HEK293T (cell line): ENCODE measurements at regions not wholly inside any gene's neighbourhood (a gene's known extent, or its start where the extent isn't known, plus 50 kb on each side); places are given as distances from the start of the nearest gene placed in this dataset.

ENCODE experiments used
- BHLHE40 ChIP-seq: fragments of 450-650 bp; IDR thresholded peaks from 2 replicates; pipeline ENCODE4 v1.6.1; 2016; ENCODE audit warnings: mild to moderate bottlenecking, moderate library complexity, borderline replicate concordance
- CTBP1 ChIP-seq: fragments of 450-650 bp; IDR thresholded peaks from 2 replicates; pipeline ENCODE4 v1.6.1; 2016; ENCODE audit warnings: borderline replicate concordance
- ELF4 ChIP-seq: fragments of 450-650 bp; IDR thresholded peaks from 2 replicates; pipeline ENCODE4 v1.6.1; 2017; ENCODE audit warnings: antibody characterized with exemption
- FOXK2 ChIP-seq: fragments of 450-650 bp; IDR thresholded peaks from 2 replicates; pipeline ENCODE4 v1.6.1; 2016; ENCODE audit warnings: mild to moderate bottlenecking
- FOXM1 ChIP-seq: fragments of 450-650 bp; IDR thresholded peaks from 2 replicates; pipeline ENCODE4 v1.6.1; 2017; ENCODE audit warnings: mild to moderate bottlenecking, borderline replicate concordance
- HDGF ChIP-seq: fragments of 450-650 bp; IDR thresholded peaks from 2 replicates; pipeline ENCODE4 v1.6.1; 2017; ENCODE audit warnings: antibody characterized with exemption, borderline replicate concordance
- L3MBTL2 ChIP-seq: fragments of 450-650 bp; conservative IDR thresholded peaks from 2 replicates; pipeline ENCODE4 v1.6.1; 2016; ENCODE audit warnings: mild to moderate bottlenecking
- LEF1 ChIP-seq: fragments of 450-650 bp; IDR thresholded peaks from 2 replicates; pipeline ENCODE4 v1.6.1; 2017; ENCODE audit warnings: mild to moderate bottlenecking, borderline replicate concordance
- NFRKB ChIP-seq: fragments of 450-650 bp; IDR thresholded peaks from 2 replicates; pipeline ENCODE4 v1.6.1; 2016; ENCODE audit warnings: mild to moderate bottlenecking, moderate library complexity
- SP1 ChIP-seq: fragments of 450-650 bp; IDR thresholded peaks from 2 replicates; pipeline ENCODE4 v1.6.1; 2017
- SUZ12 ChIP-seq: fragments of 450-650 bp; IDR thresholded peaks from 2 replicates; pipeline ENCODE4 v1.6.1; 2016; ENCODE audit warnings: mild to moderate bottlenecking
- TARDBP ChIP-seq: fragments of 450-650 bp; IDR thresholded peaks from 2 replicates; pipeline ENCODE4 v1.6.1; 2016
- ZNF384 ChIP-seq: fragments of 450-650 bp; IDR thresholded peaks from 2 replicates; pipeline ENCODE4 v1.6.1; 2016
- TF ChIP-seq, protein P1 (sequence below): fragments of 450-650 bp; IDR thresholded peaks from 2 replicates; pipeline ENCODE4 v1.6.1; 2016

DNA sequence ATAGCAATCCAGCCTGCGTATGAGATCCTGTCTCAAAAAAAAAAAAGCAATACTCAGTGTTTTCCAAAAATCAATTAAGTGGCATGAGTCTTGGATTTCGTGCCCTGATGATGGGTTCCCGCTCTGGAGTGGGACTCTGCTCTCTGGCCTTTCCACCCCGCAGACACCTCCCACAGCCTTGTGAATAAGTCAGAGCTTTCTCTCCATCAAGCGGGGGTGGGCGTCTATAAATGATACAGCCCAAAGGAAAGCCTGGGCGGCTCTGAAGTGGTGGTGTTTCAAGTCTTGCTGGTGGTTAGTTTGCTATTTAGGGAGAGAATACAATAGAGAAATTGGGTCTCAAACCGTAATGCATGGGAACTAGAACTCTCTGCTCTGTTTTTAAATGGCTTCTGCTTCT is 52.5 kb upstream of the TAGAP start:
- TF ChIP-seq SUZ12 (no peak), FOXK2 (no peak), BHLHE40 (no peak), HDGF (no peak), L3MBTL2 (no peak), ELF4 (no peak), NFRKB (no peak), CTBP1 (no peak), ZNF384 (no peak), FOXM1 (no peak), SP1 (no peak), TARDBP (no peak), LEF1 (no peak)
- TF ChIP-seq, protein P1, sequence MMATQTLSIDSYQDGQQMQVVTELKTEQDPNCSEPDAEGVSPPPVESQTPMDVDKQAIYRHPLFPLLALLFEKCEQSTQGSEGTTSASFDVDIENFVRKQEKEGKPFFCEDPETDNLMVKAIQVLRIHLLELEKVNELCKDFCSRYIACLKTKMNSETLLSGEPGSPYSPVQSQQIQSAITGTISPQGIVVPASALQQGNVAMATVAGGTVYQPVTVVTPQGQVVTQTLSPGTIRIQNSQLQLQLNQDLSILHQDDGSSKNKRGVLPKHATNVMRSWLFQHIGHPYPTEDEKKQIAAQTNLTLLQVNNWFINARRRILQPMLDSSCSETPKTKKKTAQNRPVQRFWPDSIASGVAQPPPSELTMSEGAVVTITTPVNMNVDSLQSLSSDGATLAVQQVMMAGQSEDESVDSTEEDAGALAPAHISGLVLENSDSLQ, result no peak
